GM12875 (cell line): ENCODE measurements at regions not wholly inside any gene's neighbourhood (a gene's known extent, or its start where the extent isn't known, plus 50 kb on each side); places are given as distances from the start of the nearest gene placed in this dataset.
"Not testable (repeated sequence)": the region's sequence is repeated elsewhere in the genome, so short reads cannot be mapped to it uniquely, and the experiment has no call there.

Experiments
- H3K4me3 ChIP-seq: one replicate; pipeline ENCODE4 v1.5.1; 2011; ENCODE audit warnings: low read depth, low read length, control low read depth
- CTCF ChIP-seq: IDR thresholded peaks from 2 replicates; pipeline ENCODE4 v1.5.1; 2011; ENCODE audit warnings: low read depth, mild to moderate bottlenecking, control low read depth, inconsistent platforms, low read length, moderate library complexity, borderline replicate concordance; ENCODE audit not compliant: insufficient read depth

- TF ChIP-seq CTCF = no peak
- H3K4me3 ChIP-seq = no peak overlapping the region
Measured at GRCh38 chr2:36168115-36168514, 187.5 kb upstream of the CRIM1 start.

- no peak for TF ChIP-seq CTCF
Measured at GRCh38 chr2:36165132-36165531, 190.4 kb upstream of the CRIM1 start.

GRCh38 chr2:36163520-36164254 is 191.9 kb upstream of the CRIM1 start:
- TF ChIP-seq CTCF = no peak
- no peak overlapping the region for H3K4me3 ChIP-seq

More at GRCh38 chr2:36165132-36165531, 190.4 kb upstream of the CRIM1 start:
- H3K4me3 ChIP-seq = no peak overlapping the region

- H3K4me3 ChIP-seq = not testable (repeated sequence)
Measured at GRCh38 chr2:36157093-36157492, 198.5 kb upstream of the CRIM1 start.

- H3K4me3 ChIP-seq = no peak overlapping the region
- TF ChIP-seq CTCF = no peak
Measured at GRCh38 chr2:36147670-36148390, 207.7 kb upstream of the CRIM1 start.

GRCh38 chr2:36146765-36147164 is 208.8 kb upstream of the CRIM1 start:
- no peak overlapping the region for H3K4me3 ChIP-seq
- no peak for TF ChIP-seq CTCF

GRCh38 chr2:36140391-36140790 is 215.2 kb upstream of the CRIM1 start:
- TF ChIP-seq CTCF = no peak

More at GRCh38 chr2:36140391-36140790, 215.2 kb upstream of the CRIM1 start:
- no peak overlapping the region for H3K4me3 ChIP-seq
